ENCODE measurements at regions not wholly inside any gene's neighbourhood (a gene's known extent, or its start where the extent isn't known, plus 50 kb on each side); places are given as distances from the start of the nearest gene placed in this dataset.

DNA sequence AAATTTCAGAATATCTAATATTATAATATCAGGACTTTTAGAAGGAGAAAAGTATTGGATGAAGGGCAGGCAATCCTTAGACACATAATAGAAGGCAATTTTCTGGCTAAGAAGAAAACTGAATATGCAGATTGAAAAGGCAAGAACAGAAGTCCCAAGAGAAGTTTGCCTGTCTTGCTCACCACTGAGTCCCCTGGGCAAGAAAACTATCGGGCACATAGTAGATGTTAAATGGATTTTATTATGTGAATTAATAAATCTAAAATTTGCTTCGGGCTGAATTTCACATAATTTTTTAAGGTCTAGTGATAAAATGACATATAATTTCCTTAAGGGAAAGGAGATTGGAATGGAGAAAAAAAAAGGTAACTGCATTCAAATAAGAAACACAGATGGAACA lies 380.9 kb upstream of the GRM3 start:
- Mint-ChIP-seq H3K4me1 (no peaks in the 10 kb centered on the region), H3K27me3 (ENCODE audit: low read depth, poor library complexity) (no peaks in the 10 kb centered on the region), H3K4me3 (no peak overlapping the region), H3K9me3 (no peaks in the 10 kb centered on the region), H3K27ac (no peak overlapping the region), H3K36me3 (ENCODE audit: low read depth) (no peaks in the 10 kb centered on the region)
- no peak for DNase-seq
- TF ChIP-seq, protein P1, sequence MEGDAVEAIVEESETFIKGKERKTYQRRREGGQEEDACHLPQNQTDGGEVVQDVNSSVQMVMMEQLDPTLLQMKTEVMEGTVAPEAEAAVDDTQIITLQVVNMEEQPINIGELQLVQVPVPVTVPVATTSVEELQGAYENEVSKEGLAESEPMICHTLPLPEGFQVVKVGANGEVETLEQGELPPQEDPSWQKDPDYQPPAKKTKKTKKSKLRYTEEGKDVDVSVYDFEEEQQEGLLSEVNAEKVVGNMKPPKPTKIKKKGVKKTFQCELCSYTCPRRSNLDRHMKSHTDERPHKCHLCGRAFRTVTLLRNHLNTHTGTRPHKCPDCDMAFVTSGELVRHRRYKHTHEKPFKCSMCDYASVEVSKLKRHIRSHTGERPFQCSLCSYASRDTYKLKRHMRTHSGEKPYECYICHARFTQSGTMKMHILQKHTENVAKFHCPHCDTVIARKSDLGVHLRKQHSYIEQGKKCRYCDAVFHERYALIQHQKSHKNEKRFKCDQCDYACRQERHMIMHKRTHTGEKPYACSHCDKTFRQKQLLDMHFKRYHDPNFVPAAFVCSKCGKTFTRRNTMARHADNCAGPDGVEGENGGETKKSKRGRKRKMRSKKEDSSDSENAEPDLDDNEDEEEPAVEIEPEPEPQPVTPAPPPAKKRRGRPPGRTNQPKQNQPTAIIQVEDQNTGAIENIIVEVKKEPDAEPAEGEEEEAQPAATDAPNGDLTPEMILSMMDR (IDR thresholded peaks at IDR 0.05) = no peak

DNA sequence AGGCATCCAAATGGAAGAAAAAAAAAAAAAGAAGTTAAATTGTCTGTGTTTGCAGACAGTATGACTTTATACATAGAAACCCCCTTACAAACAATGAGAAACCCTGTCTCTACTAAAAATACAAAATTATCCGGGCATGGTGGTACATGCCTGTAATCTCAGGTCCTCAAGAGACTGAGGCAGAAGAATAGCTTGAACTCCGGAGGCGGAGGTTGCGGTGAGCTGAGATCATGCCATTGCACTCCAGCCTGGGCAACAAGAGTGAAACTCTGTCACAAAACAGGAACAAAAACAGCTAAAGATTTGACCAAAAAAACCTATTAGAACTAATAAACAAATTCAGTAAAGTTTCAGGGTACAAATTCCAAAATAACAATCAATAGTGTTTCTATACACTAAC lies 385.8 kb upstream of the GRM3 start:
- Mint-ChIP-seq H3K4me1 (no peaks in the 10 kb centered on the region), H3K27ac (no peak overlapping the region), H3K4me3 (no peak overlapping the region), H3K27me3 (ENCODE audit: low read depth, poor library complexity) (no peaks in the 10 kb centered on the region), H3K9me3 (peaks cover 4% of the 10 kb centered on the region), H3K36me3 (ENCODE audit: low read depth) (no peaks in the 10 kb centered on the region)
- no peak for DNase-seq
- TF ChIP-seq, protein P1 (IDR thresholded peaks at IDR 0.05) = no peak

DNA sequence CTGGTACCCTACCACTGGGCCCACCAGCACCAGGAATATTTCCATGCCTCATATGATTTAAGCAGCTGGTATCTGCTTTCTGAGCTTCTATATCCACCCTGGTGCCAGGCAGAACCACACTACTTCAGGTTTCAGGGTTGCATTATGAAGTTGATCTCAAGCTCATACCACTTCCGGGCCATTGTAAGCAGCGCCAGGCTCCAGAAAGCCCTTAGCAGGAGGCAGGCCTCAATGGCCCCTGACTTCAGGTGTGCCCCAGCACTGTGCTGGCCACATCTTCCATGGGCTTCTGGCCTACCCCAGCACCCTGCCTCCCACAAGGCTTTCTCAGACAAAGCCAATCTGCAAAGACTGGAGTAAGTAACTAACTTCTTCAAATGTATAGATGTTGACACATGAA lies 391.3 kb upstream of the GRM3 start:
- TF ChIP-seq, protein P1 (IDR thresholded peaks at IDR 0.05) = no peak
- DNase-seq = no peak
- Mint-ChIP-seq H3K27ac (no peak overlapping the region), H3K36me3 (ENCODE audit: low read depth) (no peaks in the 10 kb centered on the region), H3K4me1 (no peaks in the 10 kb centered on the region), H3K4me3 (no peak overlapping the region), H3K27me3 (ENCODE audit: low read depth, poor library complexity) (no peaks in the 10 kb centered on the region), H3K9me3 (peaks cover 4% of the 10 kb centered on the region)

DNA sequence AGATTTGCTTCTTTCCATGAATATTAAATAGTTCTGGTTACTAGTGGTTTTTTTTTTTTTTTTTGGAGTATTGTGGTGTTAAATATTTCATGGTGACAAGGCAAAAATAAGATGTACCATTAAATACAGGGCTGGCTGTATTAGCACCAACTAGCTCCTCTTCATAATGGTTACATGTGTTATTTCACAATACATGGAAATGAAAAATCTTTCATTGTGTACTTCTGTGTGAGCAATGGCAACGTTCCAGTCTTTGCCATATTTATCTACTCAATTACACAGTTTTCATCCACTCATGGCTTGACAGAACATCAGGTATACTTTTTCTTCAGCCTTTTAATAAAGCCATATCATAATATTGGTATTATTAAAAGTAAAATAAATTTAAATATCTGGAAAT lies 394.7 kb upstream of the GRM3 start:
- DNase-seq = no peak
- no peaks in the 10 kb centered on the region for H3K27me3 Mint-ChIP-seq (ENCODE audit: low read depth, poor library complexity)
- no peaks in the 10 kb centered on the region for H3K9me3 Mint-ChIP-seq
- no peak overlapping the region for H3K27ac Mint-ChIP-seq
- TF ChIP-seq, protein P1 (IDR thresholded peaks at IDR 0.05) = no peak
- H3K4me1 Mint-ChIP-seq = no peaks in the 10 kb centered on the region
- H3K36me3 Mint-ChIP-seq (ENCODE audit: low read depth) = no peaks in the 10 kb centered on the region
- H3K4me3 Mint-ChIP-seq = no peak overlapping the region

DNA sequence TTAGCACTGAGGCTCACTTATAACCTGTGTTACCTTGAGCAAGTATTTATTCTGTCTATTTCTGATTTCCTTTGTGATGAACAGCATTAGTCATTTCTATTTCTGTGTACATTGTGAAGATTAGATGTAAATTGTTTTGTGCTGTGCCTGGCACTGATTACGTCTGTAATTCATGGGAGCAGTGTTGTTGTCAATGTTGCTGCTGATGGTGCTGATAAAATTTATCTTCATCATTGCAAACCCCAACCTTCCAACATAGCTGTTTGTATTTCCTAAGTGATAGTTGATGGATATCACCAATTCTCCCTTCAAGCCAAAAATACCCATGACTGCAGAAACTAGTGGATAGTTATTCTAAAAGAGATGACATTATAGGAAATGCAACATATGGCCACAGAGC lies 400.5 kb upstream of the GRM3 start:
- TF ChIP-seq, protein P1 (IDR thresholded peaks at IDR 0.05) = no peak
- Mint-ChIP-seq H3K9me3 (no peaks in the 10 kb centered on the region), H3K4me3 (no peak overlapping the region), H3K4me1 (no peaks in the 10 kb centered on the region), H3K27me3 (ENCODE audit: low read depth, poor library complexity) (peaks cover 5% of the 10 kb centered on the region), H3K36me3 (ENCODE audit: low read depth) (no peaks in the 10 kb centered on the region), H3K27ac (no peak overlapping the region)
- no peak for DNase-seq

DNA sequence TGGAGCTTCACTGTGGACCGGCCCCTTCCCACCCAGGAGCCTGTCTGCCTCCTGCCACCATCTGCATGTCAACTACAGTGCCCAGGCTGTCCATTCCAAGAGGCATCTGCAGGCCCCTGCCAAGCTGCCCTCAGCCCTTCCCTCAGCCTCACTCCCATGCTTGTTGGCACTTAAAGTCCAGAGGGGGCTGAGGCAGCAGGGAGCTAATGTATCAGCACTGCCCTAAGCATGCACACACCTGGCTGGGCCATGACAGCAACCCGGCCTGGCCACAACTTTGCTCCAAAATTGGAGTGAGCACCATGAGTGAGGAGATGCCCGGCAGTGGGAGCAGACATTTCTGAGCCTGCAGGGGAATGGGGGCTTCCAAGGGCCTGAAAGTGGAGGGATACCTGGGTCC lies 417.5 kb upstream of the GRM3 start:
- no peak for DNase-seq
- Mint-ChIP-seq H3K4me3 (no peak overlapping the region), H3K27me3 (ENCODE audit: low read depth, poor library complexity) (no peaks in the 10 kb centered on the region), H3K9me3 (no peaks in the 10 kb centered on the region), H3K4me1 (no peaks in the 10 kb centered on the region), H3K36me3 (ENCODE audit: low read depth) (no peaks in the 10 kb centered on the region), H3K27ac (no peak overlapping the region)
- TF ChIP-seq, protein P1 (IDR thresholded peaks at IDR 0.05) = no peak

All from nephron progenitor cell (in vitro differentiated cells).